Osteoblast (primary cell): ENCODE measurements at regions not wholly inside any gene's neighbourhood (a gene's known extent, or its start where the extent isn't known, plus 50 kb on each side); places are given as distances from the start of the nearest gene placed in this dataset.

ENCODE experiments used
- DNase-seq: peaks from one replicate; pipeline ENCODE4 v3.0.0; 2011; ENCODE audit warnings: low spot score, mixed read lengths; ENCODE audit not compliant: insufficient read length; ENCODE audit errors: missing footprints
- H2AFZ ChIP-seq: 2 replicates; pipeline ENCODE4 v1.6.0; 2011; ENCODE audit warnings: mild to moderate bottlenecking, low read length
- H3K27ac ChIP-seq: 2 replicates; pipeline ENCODE4 v1.5.1; 2011; ENCODE audit warnings: mild to moderate bottlenecking, low read depth, low read length, moderate library complexity
- H3K27me3 ChIP-seq: 2 replicates; pipeline ENCODE4 v1.6.0; 2012; ENCODE audit warnings: mild to moderate bottlenecking, control low read depth, inconsistent platforms, low read length, moderate library complexity; ENCODE audit not compliant: insufficient read depth
- H3K36me3 ChIP-seq: 2 replicates; pipeline ENCODE4 v1.5.1; 2011; ENCODE audit warnings: mild to moderate bottlenecking, low read length, control low read depth, moderate library complexity; ENCODE audit not compliant: insufficient read depth
- H3K4me1 ChIP-seq: 2 replicates; pipeline ENCODE4 v1.5.1; 2011; ENCODE audit warnings: mild to moderate bottlenecking, low read length, control low read depth, moderate library complexity; ENCODE audit not compliant: insufficient read depth
- H3K4me2 ChIP-seq: 2 replicates; pipeline ENCODE4 v1.6.0; 2011; ENCODE audit warnings: mild to moderate bottlenecking, low read length; ENCODE audit not compliant: insufficient read depth
- H3K4me3 ChIP-seq: fragments of 200-600 bp; sonication (generic); 3 replicates; pipeline ENCODE4 v1.5.1; 2012; ENCODE audit warnings: mild to moderate bottlenecking, low read length, inconsistent platforms; ENCODE audit not compliant: insufficient read depth
- H3K79me2 ChIP-seq: 2 replicates; pipeline ENCODE4 v1.6.0; 2012; ENCODE audit warnings: mild to moderate bottlenecking, low read length, control low read depth, inconsistent platforms; ENCODE audit not compliant: insufficient read depth
- H3K9me3 ChIP-seq: 2 replicates; pipeline ENCODE4 v1.5.1; 2011; ENCODE audit warnings: low read depth, low read length, control low read depth
- H4K20me1 ChIP-seq: 2 replicates; pipeline ENCODE4 v1.6.0; 2012; ENCODE audit warnings: mild to moderate bottlenecking, low read length, control low read depth; ENCODE audit not compliant: insufficient read depth
- TF ChIP-seq, protein P1 (sequence below): IDR thresholded peaks from 2 replicates; pipeline ENCODE4 v1.5.1; 2011; ENCODE audit warnings: mild to moderate bottlenecking, low read depth, low read length, moderate library complexity; ENCODE audit errors: extremely low read depth

DNA sequence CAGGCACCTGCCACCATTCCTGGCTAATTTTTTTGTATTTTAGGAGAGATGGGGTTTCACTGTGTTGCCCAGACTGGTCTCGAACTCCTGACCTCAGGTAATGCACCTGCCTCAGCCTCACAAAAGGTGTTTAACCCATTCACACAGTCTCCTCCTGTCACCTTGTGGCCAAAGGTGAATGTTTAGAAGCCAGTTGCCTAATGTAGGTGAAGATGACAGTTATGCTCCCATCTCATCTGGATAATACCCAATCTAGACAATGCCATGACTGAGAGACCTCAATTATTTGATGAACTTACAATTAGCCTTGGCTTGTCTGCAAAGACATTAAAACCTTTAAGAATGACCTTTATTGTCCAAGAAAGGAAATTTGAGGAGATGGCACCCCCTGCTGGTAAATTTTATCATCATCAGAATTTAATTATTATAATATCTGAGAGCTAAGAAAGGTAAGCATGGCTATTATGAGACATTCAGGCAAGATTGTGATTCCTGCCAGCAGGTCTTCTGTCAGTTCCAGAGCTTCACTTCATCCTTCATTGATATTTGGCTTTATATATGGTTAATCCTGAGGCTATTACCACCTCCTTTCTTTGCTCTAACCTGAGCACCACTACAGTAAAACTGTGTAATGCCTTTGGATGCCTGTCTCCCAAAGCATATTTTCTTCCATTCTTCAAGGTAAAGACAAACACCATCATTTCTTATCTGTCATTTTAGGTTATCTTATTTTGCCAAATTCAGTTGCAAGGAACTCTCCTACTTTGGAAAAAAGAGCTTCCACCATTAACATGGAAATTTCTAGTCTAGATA is 117.6 kb downstream of the FAM124B start:
- H3K79me2 ChIP-seq = no peaks in the 10 kb centered on the region
- no peak for DNase-seq
- TF ChIP-seq, protein P1, sequence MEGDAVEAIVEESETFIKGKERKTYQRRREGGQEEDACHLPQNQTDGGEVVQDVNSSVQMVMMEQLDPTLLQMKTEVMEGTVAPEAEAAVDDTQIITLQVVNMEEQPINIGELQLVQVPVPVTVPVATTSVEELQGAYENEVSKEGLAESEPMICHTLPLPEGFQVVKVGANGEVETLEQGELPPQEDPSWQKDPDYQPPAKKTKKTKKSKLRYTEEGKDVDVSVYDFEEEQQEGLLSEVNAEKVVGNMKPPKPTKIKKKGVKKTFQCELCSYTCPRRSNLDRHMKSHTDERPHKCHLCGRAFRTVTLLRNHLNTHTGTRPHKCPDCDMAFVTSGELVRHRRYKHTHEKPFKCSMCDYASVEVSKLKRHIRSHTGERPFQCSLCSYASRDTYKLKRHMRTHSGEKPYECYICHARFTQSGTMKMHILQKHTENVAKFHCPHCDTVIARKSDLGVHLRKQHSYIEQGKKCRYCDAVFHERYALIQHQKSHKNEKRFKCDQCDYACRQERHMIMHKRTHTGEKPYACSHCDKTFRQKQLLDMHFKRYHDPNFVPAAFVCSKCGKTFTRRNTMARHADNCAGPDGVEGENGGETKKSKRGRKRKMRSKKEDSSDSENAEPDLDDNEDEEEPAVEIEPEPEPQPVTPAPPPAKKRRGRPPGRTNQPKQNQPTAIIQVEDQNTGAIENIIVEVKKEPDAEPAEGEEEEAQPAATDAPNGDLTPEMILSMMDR = peak; percentile 52
- H3K27me3 ChIP-seq = peaks cover 7% of the 10 kb centered on the region
- no peaks in the 10 kb centered on the region for H3K9me3 ChIP-seq
- H3K4me1 ChIP-seq = no peaks in the 10 kb centered on the region
- no peak overlapping the region for H3K27ac ChIP-seq
- H3K36me3 ChIP-seq = no peaks in the 10 kb centered on the region
- no peaks in the 10 kb centered on the region for H4K20me1 ChIP-seq
- no peak overlapping the region for H3K4me2 ChIP-seq
- no peak overlapping the region for H2AFZ ChIP-seq
- H3K4me3 ChIP-seq = no peak overlapping the region

DNA sequence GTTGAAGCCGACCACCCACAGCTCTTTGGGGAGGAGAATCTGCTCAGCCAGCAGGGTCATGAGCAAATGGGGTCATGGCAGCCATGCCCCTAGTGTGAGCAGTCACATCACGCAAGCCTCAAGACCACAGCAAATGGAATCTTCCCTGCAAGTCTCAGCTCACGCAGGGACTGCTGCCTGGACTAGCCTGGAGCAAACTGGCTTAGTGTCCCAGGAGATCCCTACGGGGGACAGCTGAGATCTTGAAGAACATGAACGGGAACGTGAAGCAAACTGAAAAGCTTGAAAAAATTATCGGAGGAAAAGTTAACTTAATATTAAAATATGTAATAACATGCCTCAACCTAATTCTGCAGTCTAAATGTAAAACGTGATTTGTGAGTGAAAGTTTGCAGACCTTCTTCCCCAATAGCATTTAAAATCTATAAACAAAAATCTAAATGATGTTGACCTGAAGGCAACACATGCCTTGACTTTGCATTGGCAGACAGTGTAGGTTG is 118.4 kb downstream of the FAM124B start:
- Histone ChIP-seq H3K36me3 (no peaks in the 10 kb centered on the region), H3K9me3 (no peaks in the 10 kb centered on the region), H3K79me2 (no peaks in the 10 kb centered on the region), H2AFZ (peak overlapping the region; percentile 7), H3K27ac (no peak overlapping the region), H3K4me3 (no peak overlapping the region), H3K27me3 (peaks cover 7% of the 10 kb centered on the region), H3K4me1 (peaks cover 3% of the 10 kb centered on the region), H3K4me2 (no peak overlapping the region), H4K20me1 (no peaks in the 10 kb centered on the region)
- peak; percentile 71 for DNase-seq
- TF ChIP-seq, protein P1 = no peak

DNA sequence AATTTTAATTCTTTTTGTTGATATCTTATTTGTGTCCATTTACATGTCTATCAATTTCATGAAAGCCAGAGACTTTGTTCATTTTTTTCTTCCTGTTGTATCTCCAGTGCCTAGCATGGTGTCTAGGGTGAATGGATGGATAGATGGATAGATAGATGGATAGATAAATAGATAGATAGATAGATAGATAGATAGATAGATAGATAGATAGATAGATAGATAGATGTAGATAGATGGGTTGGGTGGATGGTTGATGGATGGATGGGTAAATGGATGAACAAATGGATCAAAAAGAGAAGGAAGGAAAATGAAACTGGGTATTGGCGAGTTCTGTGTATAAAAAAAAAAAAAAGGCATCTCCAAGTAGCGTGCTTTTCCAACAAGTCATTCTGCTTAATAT is 120.5 kb downstream of the FAM124B start:
- Histone ChIP-seq H3K9me3 (no peaks in the 10 kb centered on the region), H3K4me1 (peaks cover 9% of the 10 kb centered on the region), H2AFZ (no peak overlapping the region), H3K36me3 (no peaks in the 10 kb centered on the region), H4K20me1 (no peaks in the 10 kb centered on the region), H3K4me2 (no peak overlapping the region), H3K27ac (no peak overlapping the region), H3K4me3 (no peak overlapping the region), H3K79me2 (no peaks in the 10 kb centered on the region), H3K27me3 (peaks cover 7% of the 10 kb centered on the region)
- no peak for DNase-seq
- TF ChIP-seq, protein P1 = no peak

DNA sequence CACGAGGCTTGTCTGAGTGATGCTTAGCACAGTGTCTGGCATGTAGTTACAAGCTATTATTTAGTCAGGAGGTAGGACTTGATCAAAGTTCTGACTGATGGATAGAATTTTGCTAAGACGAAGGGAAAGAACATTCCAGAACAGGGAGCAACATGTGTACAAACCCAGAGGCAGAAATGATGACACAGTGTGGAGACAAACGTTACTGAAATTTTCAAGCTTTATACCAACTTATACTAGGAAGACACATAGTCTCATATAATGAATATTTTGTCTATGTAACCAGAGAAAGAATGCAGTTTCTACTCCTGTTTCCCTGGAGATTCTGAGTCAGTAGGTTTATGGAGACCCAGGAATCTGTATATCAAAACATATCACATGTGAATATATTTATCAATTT is 123.4 kb downstream of the FAM124B start:
- Histone ChIP-seq H3K27ac (peak overlapping the region; percentile 27), H2AFZ (peak overlapping the region; percentile 32), H4K20me1 (no peaks in the 10 kb centered on the region), H3K9me3 (no peaks in the 10 kb centered on the region), H3K27me3 (no peaks in the 10 kb centered on the region), H3K4me1 (peaks cover 9% of the 10 kb centered on the region), H3K36me3 (no peaks in the 10 kb centered on the region), H3K4me2 (peak overlapping the region; percentile 41), H3K79me2 (no peaks in the 10 kb centered on the region), H3K4me3 (no peak overlapping the region)
- no peak for DNase-seq
- TF ChIP-seq, protein P1 = peak; percentile 23
